H1 (cell line): ENCODE measurements at regions not wholly inside any gene's neighbourhood (a gene's known extent, or its start where the extent isn't known, plus 50 kb on each side); places are given as distances from the start of the nearest gene placed in this dataset.

Experiments
- CBX8 ChIP-seq: fragments of 300-800, 300-1000 bp; sonication (generic); IDR thresholded peaks from 2 replicates; pipeline ENCODE4 v1.7.1; 2016; ENCODE audit warnings: low read depth, low read length, borderline replicate concordance
- HDAC2 ChIP-seq, 2 experiments: fragments of 300-600 bp in 1 of 2; sonication (generic) in 1 of 2; IDR thresholded peaks; 2 replicates each; pipeline ENCODE4 v1.6.1; 2011 to 2012; ENCODE audit warnings: low read depth in 2 of 2, low read length in 2 of 2, mild to moderate bottlenecking in 2 of 2, moderate library complexity in 2 of 2, borderline replicate concordance in 1 of 2, inconsistent platforms in 1 of 2
- MAFK ChIP-seq: IDR thresholded peaks from 2 replicates; pipeline ENCODE4 v1.6.1; 2012; ENCODE audit warnings: low read depth, mild to moderate bottlenecking, improper control_type of control experiment, low read length
- POLR2A ChIP-seq, 2 experiments: IDR thresholded peaks; 1 replicate in 1 of 2; 2 replicates in 1 of 2; pipeline ENCODE4 v1.6.1; 2011; ENCODE audit warnings: low read depth in 2 of 2, low read length in 2 of 2, mild to moderate bottlenecking in 2 of 2; ENCODE audit errors: control extremely low read depth in 1 of 2
- POU5F1 ChIP-seq: IDR thresholded peaks from 2 replicates; pipeline ENCODE4 v1.6.1; 2011; ENCODE audit warnings: low read depth, mild to moderate bottlenecking, low read length, moderate library complexity
- SIN3A ChIP-seq, 2 experiments: IDR thresholded peaks in 1 of 2; conservative IDR thresholded peaks in 1 of 2; 2 replicates each; pipeline ENCODE4 v1.6.1; 2011 to 2012; ENCODE audit warnings: low read length in 2 of 2, improper control_type of control experiment in 1 of 2, low read depth in 1 of 2, mild to moderate bottlenecking in 1 of 2

- TF ChIP-seq MAFK, result no peak
- no peak for TF ChIP-seq POU5F1
- TF ChIP-seq SIN3A (conservative IDR thresholded peaks at IDR 0.05 in 1 of 2, IDR thresholded peaks at IDR 0.05 in 1 of 2; ENCODE audit: low read depth in 1 of 2, low read length in 2 of 2), result no peak
- TF ChIP-seq HDAC2 (IDR thresholded peaks at IDR 0.05; ENCODE audit: borderline replicate concordance in 1 of 2, low read depth in 2 of 2, low read length in 2 of 2), result no peak
- TF ChIP-seq POLR2A (IDR thresholded peaks at IDR 0.05; ENCODE audit: control extremely low read depth in 1 of 2, low read depth in 2 of 2, low read length in 2 of 2), result no peak
- TF ChIP-seq CBX8, result no peak
These were observed 1451.5 kb downstream of the SI start (continued) for GRCh38 chr3:163626753-163627152.
